ENCODE measurements at regions not wholly inside any gene's neighbourhood (a gene's known extent, or its start where the extent isn't known, plus 50 kb on each side); places are given as distances from the start of the nearest gene placed in this dataset.
"Not testable (repeated sequence)": the region's sequence is repeated elsewhere in the genome, so short reads cannot be mapped to it uniquely, and the experiment has no call there.

DNA sequence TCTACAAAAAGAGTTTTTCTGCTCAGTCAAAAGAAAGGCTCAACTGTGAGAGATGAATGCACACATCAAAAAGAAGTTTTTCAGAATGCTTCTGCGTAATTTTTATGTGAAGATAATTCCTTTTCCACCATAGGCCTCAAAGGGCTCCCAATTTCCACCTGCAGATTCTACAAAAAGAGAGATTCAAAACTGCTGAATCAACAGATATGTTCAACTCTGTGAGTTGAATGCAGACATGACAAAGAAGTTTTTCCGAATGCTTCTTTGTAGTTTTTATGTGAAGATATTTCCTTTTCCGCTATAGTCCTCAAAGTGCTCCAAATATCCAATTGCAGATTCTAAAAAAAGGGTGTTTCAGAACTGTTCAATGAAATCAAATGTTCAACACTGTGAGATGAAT lies 300.8 kb upstream of the DEFB115 start:
- TF ChIP-seq SIN3A (conservative IDR thresholded peaks at IDR 0.05 in 1 of 2, IDR thresholded peaks at IDR 0.05 in 1 of 2; ENCODE audit: low read depth in 1 of 2, low read length in 2 of 2); GABPA (IDR thresholded peaks at IDR 0.05; ENCODE audit: borderline replicate concordance, insufficient read depth, low read length); TCF12 (IDR thresholded peaks at IDR 0.05; ENCODE audit: low read depth, low read length); CBX5 (IDR thresholded peaks at IDR 0.05; ENCODE audit: low read depth, low read length); RAD21 (IDR thresholded peaks at IDR 0.05 in 1 of 2, conservative IDR thresholded peaks at IDR 0.05 in 1 of 2; ENCODE audit: low read depth in 2 of 2, low read length in 2 of 2); CHD1 (IDR thresholded peaks at IDR 0.05; ENCODE audit: low read depth, low read length); GTF2F1 (IDR thresholded peaks at IDR 0.05; ENCODE audit: borderline replicate concordance, low read depth, low read length); MAFK (IDR thresholded peaks at IDR 0.05; ENCODE audit: low read depth, low read length); EP300 (IDR thresholded peaks at IDR 0.05; ENCODE audit: borderline replicate concordance in 1 of 2, low read depth in 2 of 2, low read length in 2 of 2); ZNF274 (IDR thresholded peaks at IDR 0.05; ENCODE audit: borderline replicate concordance, extremely low read depth, low read length): not testable (repeated sequence)
- TF ChIP-seq, protein P1, sequence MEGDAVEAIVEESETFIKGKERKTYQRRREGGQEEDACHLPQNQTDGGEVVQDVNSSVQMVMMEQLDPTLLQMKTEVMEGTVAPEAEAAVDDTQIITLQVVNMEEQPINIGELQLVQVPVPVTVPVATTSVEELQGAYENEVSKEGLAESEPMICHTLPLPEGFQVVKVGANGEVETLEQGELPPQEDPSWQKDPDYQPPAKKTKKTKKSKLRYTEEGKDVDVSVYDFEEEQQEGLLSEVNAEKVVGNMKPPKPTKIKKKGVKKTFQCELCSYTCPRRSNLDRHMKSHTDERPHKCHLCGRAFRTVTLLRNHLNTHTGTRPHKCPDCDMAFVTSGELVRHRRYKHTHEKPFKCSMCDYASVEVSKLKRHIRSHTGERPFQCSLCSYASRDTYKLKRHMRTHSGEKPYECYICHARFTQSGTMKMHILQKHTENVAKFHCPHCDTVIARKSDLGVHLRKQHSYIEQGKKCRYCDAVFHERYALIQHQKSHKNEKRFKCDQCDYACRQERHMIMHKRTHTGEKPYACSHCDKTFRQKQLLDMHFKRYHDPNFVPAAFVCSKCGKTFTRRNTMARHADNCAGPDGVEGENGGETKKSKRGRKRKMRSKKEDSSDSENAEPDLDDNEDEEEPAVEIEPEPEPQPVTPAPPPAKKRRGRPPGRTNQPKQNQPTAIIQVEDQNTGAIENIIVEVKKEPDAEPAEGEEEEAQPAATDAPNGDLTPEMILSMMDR (IDR thresholded peaks at IDR 0.05; ENCODE audit: control extremely low read depth in 1 of 3, insufficient read depth in 1 of 3, low read depth in 1 of 3, low read length in 3 of 3) = not testable (repeated sequence)
- TF ChIP-seq, protein P2, sequence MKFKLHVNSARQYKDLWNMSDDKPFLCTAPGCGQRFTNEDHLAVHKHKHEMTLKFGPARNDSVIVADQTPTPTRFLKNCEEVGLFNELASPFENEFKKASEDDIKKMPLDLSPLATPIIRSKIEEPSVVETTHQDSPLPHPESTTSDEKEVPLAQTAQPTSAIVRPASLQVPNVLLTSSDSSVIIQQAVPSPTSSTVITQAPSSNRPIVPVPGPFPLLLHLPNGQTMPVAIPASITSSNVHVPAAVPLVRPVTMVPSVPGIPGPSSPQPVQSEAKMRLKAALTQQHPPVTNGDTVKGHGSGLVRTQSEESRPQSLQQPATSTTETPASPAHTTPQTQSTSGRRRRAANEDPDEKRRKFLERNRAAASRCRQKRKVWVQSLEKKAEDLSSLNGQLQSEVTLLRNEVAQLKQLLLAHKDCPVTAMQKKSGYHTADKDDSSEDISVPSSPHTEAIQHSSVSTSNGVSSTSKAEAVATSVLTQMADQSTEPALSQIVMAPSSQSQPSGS (IDR thresholded peaks at IDR 0.05; ENCODE audit: low read length) = not testable (repeated sequence)

All from H1 (cell line).